ENCODE measurements at regions not wholly inside any gene's neighbourhood (a gene's known extent, or its start where the extent isn't known, plus 50 kb on each side); places are given as distances from the start of the nearest gene placed in this dataset.

GRCh38 chr16:74215249-74215648 is 81.4 kb upstream of the PSMD7 start:
- no peak for TF ChIP-seq POLR2AphosphoS5 (IDR thresholded peaks at IDR 0.05)
- no peak overlapping the region for H3K27ac ChIP-seq
- H3K9me3 ChIP-seq, result no peaks in the 10 kb centered on the region
- H3K27me3 ChIP-seq (replicated peaks in 1 of 7), result peaks cover 0 to 5% (median 0%) of the 10 kb centered on the region in 7 donors
- DNase-seq, result no peak
- whole genome bisulfite sequencing, 5 donors, result 77 to 91% (median 83%) methylated on average over 6 of the region's 6 CpGs
- H3K36me3 ChIP-seq, result no peaks in the 10 kb centered on the region
- no peak overlapping the region for H3K4me3 ChIP-seq
- intact Hi-C loops (cut with DNase I; ENCODE audit: low total_unique reads), result no loop called here
- no peaks in the 10 kb centered on the region for H3K4me1 ChIP-seq

- H3K9me3 ChIP-seq, result no peaks in the 10 kb centered on the region
- no peaks in the 10 kb centered on the region for H3K4me1 ChIP-seq
- no peak overlapping the region for H3K27ac ChIP-seq
- no peak for DNase-seq
- TF ChIP-seq POLR2A (IDR thresholded peaks at IDR 0.05) (no peak), POLR2AphosphoS5 (IDR thresholded peaks at IDR 0.05) (no peak), CTCF (IDR thresholded peaks at IDR 0.05 in 8 of 11, conservative IDR thresholded peaks at IDR 0.05 in 3 of 11) (no peak)
- H3K36me3 ChIP-seq, result no peaks in the 10 kb centered on the region
- H3K27me3 ChIP-seq (replicated peaks in 1 of 7), result peaks cover 0 to 5% (median 0%) of the 10 kb centered on the region in 7 donors
- intact Hi-C loops (cut with DNase I; ENCODE audit: low total_unique reads), result no loop called here
- WGBS, 5 donors, result 43 to 59% (median 49%) methylated on average over 3 of the region's 3 CpGs
- no peak overlapping the region for H3K4me3 ChIP-seq
Observed at GRCh38 chr16:74213372-74213771, 83.2 kb upstream of the PSMD7 start.

GRCh38 chr16:74210245-74210644 is 86.4 kb upstream of the PSMD7 start:
- no peaks in the 10 kb centered on the region for H3K4me1 ChIP-seq
- TF ChIP-seq CTCF (IDR thresholded peaks at IDR 0.05 in 8 of 11, conservative IDR thresholded peaks at IDR 0.05 in 3 of 11), result no peak
- no peak for TF ChIP-seq POLR2AphosphoS5 (IDR thresholded peaks at IDR 0.05)
- TF ChIP-seq POLR2A (IDR thresholded peaks at IDR 0.05), result no peak
- H3K27ac ChIP-seq, result no peak overlapping the region
- H3K27me3 ChIP-seq (replicated peaks in 1 of 7), result peaks cover 0 to 5% (median 0%) of the 10 kb centered on the region in 7 donors
- no peak overlapping the region for H3K4me3 ChIP-seq
- 80 to 92% (median 82%) methylated on average over 1 of the region's 1 CpG for WGBS, 5 donors
- no peaks in the 10 kb centered on the region for H3K9me3 ChIP-seq
- no peaks in the 10 kb centered on the region for H3K36me3 ChIP-seq
- intact Hi-C loops (cut with DNase I; ENCODE audit: low total_unique reads), result no loop called here
- DNase-seq, result no peak

- no peaks in the 10 kb centered on the region for H3K9me3 ChIP-seq
- H3K4me3 ChIP-seq, result no peak overlapping the region
- no peaks in the 10 kb centered on the region for H3K4me1 ChIP-seq
- H3K27ac ChIP-seq, result no peak overlapping the region
- H3K36me3 ChIP-seq, result no peaks in the 10 kb centered on the region
- TF ChIP-seq CTCF (IDR thresholded peaks at IDR 0.05 in 8 of 11, conservative IDR thresholded peaks at IDR 0.05 in 3 of 11) (no peak), POLR2AphosphoS5 (IDR thresholded peaks at IDR 0.05) (no peak), POLR2A (IDR thresholded peaks at IDR 0.05) (no peak)
- peaks cover 0 to 3% (median 0%) of the 10 kb centered on the region in 7 donors for H3K27me3 ChIP-seq (replicated peaks in 1 of 7)
- 82 to 89% (median 87%) methylated on average over 5 of the region's 5 CpGs for WGBS, 5 donors
- DNase-seq, result no peak
- intact Hi-C loops (cut with DNase I; ENCODE audit: low total_unique reads), result no loop called here
Observed at GRCh38 chr16:74202009-74202408, 94.6 kb upstream of the PSMD7 start.

- H3K4me1 ChIP-seq, result no peaks in the 10 kb centered on the region
- H3K4me3 ChIP-seq, result no peak overlapping the region
- WGBS, 5 donors, result 77 to 87% (median 79%) methylated on average over 2 of the region's 2 CpGs
- H3K9me3 ChIP-seq, result no peaks in the 10 kb centered on the region
- no peak for DNase-seq
- TF ChIP-seq POLR2AphosphoS5 (IDR thresholded peaks at IDR 0.05), result no peak
- TF ChIP-seq CTCF (IDR thresholded peaks at IDR 0.05 in 8 of 11, conservative IDR thresholded peaks at IDR 0.05 in 3 of 11), result no peak
- TF ChIP-seq POLR2A (IDR thresholded peaks at IDR 0.05), result no peak
- H3K27me3 ChIP-seq (replicated peaks in 1 of 7), result peaks cover 0 to 3% (median 0%) of the 10 kb centered on the region in 7 donors
- intact Hi-C loops (cut with DNase I; ENCODE audit: low total_unique reads), result no loop called here
- H3K27ac ChIP-seq, result no peak overlapping the region
- H3K36me3 ChIP-seq, result no peaks in the 10 kb centered on the region
Observed at GRCh38 chr16:74201576-74201975, 95.0 kb upstream of the PSMD7 start.

All from spleen (tissue), 11 donors.